ENCODE measurements at regions not wholly inside any gene's neighbourhood (a gene's known extent, or its start where the extent isn't known, plus 50 kb on each side); places are given as distances from the start of the nearest gene placed in this dataset.

DNA sequence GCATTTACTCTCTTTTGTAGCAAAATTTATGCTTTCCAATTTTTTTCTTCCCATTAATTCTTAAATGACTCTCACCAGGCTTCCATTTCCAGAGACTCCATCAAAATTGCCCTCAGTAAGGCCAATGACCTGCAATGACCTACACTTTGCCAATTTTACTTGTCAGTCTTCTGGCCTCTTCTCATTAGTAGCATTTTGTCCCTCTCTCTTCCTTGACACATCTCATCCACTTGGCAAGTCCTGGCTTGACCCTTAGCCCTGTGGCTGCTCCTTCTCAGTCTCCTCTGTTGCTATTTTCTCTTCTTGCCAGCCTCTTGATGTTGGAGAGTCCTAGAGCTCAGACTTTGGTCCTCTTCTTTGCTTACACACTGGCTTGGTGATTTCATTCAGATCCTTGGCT is 166.1 kb upstream of the MTPN start:
- TF ChIP-seq, protein P1, sequence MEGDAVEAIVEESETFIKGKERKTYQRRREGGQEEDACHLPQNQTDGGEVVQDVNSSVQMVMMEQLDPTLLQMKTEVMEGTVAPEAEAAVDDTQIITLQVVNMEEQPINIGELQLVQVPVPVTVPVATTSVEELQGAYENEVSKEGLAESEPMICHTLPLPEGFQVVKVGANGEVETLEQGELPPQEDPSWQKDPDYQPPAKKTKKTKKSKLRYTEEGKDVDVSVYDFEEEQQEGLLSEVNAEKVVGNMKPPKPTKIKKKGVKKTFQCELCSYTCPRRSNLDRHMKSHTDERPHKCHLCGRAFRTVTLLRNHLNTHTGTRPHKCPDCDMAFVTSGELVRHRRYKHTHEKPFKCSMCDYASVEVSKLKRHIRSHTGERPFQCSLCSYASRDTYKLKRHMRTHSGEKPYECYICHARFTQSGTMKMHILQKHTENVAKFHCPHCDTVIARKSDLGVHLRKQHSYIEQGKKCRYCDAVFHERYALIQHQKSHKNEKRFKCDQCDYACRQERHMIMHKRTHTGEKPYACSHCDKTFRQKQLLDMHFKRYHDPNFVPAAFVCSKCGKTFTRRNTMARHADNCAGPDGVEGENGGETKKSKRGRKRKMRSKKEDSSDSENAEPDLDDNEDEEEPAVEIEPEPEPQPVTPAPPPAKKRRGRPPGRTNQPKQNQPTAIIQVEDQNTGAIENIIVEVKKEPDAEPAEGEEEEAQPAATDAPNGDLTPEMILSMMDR (IDR thresholded peaks at IDR 0.05; ENCODE audit: low read depth, low read length, missing input control): no peak
- TF ChIP-seq, protein P2, sequence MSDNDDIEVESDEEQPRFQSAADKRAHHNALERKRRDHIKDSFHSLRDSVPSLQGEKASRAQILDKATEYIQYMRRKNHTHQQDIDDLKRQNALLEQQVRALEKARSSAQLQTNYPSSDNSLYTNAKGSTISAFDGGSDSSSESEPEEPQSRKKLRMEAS (IDR thresholded peaks at IDR 0.05): no peak
- TF ChIP-seq TAF1 (conservative IDR thresholded peaks at IDR 0.05): no peak
- no peak for TF ChIP-seq YY1 (IDR thresholded peaks at IDR 0.05)
- TF ChIP-seq, protein P3, sequence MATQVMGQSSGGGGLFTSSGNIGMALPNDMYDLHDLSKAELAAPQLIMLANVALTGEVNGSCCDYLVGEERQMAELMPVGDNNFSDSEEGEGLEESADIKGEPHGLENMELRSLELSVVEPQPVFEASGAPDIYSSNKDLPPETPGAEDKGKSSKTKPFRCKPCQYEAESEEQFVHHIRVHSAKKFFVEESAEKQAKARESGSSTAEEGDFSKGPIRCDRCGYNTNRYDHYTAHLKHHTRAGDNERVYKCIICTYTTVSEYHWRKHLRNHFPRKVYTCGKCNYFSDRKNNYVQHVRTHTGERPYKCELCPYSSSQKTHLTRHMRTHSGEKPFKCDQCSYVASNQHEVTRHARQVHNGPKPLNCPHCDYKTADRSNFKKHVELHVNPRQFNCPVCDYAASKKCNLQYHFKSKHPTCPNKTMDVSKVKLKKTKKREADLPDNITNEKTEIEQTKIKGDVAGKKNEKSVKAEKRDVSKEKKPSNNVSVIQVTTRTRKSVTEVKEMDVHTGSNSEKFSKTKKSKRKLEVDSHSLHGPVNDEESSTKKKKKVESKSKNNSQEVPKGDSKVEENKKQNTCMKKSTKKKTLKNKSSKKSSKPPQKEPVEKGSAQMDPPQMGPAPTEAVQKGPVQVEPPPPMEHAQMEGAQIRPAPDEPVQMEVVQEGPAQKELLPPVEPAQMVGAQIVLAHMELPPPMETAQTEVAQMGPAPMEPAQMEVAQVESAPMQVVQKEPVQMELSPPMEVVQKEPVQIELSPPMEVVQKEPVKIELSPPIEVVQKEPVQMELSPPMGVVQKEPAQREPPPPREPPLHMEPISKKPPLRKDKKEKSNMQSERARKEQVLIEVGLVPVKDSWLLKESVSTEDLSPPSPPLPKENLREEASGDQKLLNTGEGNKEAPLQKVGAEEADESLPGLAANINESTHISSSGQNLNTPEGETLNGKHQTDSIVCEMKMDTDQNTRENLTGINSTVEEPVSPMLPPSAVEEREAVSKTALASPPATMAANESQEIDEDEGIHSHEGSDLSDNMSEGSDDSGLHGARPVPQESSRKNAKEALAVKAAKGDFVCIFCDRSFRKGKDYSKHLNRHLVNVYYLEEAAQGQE (IDR thresholded peaks at IDR 0.05): no peak
- TF ChIP-seq GABPA (IDR thresholded peaks at IDR 0.05 in 1 of 2, conservative IDR thresholded peaks at IDR 0.05 in 1 of 2): no peak
- TF ChIP-seq EGR1 (IDR thresholded peaks at IDR 0.05; ENCODE audit: low read depth in 2 of 2): no peak

All from liver (tissue), 3 donors.